ENCODE measurements at regions not wholly inside any gene's neighbourhood (a gene's known extent, or its start where the extent isn't known, plus 50 kb on each side); places are given as distances from the start of the nearest gene placed in this dataset.

DNA sequence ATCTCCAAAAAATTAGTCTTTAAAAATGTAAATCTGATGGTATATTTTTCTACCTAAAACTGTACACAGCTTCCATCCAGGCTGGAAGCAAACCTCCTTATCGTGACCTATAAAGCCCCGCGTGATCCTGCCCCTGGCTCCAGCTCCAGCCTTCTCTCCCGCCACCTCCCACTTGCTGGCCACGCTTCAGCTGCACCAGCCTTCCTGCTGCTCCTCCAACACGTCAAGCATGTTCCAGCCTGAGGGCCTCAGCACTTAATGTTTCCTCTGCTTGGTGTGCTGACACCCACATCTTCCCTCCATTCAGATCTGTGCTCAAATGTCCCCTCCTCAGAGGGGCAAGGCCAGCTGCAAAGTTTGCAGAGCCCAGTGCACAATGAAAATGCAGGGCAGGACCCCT lies 123.5 kb upstream of the MAGI3 start:
- Histone ChIP-seq H3K4me1 (ENCODE audit: control insufficient read depth in 4 of 4, insufficient read depth in 4 of 4, low read length in 3 of 4) (no peaks in the 10 kb centered on the region), H3K27me3 (ENCODE audit: control insufficient read depth in 4 of 4, insufficient read depth in 4 of 4, low read length in 3 of 4) (no peaks in the 10 kb centered on the region), H3K9ac (ENCODE audit: low read depth in 1 of 2, low read length in 2 of 2) (no peak overlapping the region), H3K4me3 (ENCODE audit: low read depth in 1 of 3, low read length in 3 of 3) (no peak overlapping the region), H3K36me3 (ENCODE audit: control insufficient read depth in 4 of 4, insufficient read depth in 3 of 4, low read depth in 1 of 4, low read length in 3 of 4) (no peaks in the 10 kb centered on the region), H3K9me3 (ENCODE audit: control insufficient read depth in 4 of 4, low read length in 3 of 4) (no peaks in the 10 kb centered on the region), H3K27ac (ENCODE audit: low read depth in 1 of 2, low read length in 2 of 2) (no peak overlapping the region)
- TF ChIP-seq HNF4G (IDR thresholded peaks at IDR 0.05): no peak
- no peak for TF ChIP-seq FOXA1 (IDR thresholded peaks at IDR 0.05)
- TF ChIP-seq JUND (IDR thresholded peaks at IDR 0.05): no peak
- no peak for TF ChIP-seq YY1 (IDR thresholded peaks at IDR 0.05)
- no peak for TF ChIP-seq NR2F2 (IDR thresholded peaks at IDR 0.05)
- DNase-seq (ENCODE audit: low spot score): no peak
- 93% methylated on average over 6 of the region's 6 CpGs for WGBS

DNA sequence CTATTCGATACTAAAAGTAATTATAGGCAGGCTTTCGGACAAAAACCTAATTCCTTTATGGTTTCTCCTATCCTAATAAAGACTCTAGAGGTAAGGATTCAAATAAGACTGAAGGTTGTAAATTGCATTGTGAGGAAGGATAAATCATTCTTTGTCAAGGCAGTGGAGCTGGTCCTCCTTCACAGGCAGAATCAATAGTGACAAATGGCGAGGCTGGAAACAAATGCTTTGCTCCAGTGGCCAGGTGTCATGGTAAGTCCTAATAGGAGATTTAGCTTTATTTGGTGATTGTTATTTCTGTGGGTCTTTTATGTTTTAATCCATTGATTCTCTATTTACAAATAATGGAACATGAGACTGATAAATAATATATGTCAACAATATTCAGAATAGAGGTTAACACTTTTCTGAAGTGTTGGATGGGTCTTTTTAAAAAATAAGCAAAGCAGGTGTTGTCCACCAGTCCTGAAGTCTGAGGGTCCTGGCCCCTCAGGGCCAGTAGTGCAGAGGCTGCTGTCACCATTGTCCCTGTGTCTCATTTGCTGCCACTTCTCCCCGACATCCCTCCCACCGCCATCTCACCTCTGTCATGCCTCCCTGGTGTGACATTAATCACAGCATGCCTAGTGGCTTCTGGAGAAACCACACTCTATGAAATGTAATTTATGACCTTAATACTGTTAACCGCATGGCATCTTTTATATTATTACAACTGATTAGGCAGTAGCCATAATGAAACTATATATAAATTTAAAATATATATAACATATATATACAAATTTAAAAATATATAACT lies 120.9 kb upstream of the MAGI3 start:
- TF ChIP-seq, protein P1, sequence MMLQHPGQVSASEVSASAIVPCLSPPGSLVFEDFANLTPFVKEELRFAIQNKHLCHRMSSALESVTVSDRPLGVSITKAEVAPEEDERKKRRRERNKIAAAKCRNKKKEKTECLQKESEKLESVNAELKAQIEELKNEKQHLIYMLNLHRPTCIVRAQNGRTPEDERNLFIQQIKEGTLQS (IDR thresholded peaks at IDR 0.05): no peak
- TF ChIP-seq FOXA1 (IDR thresholded peaks at IDR 0.05) (no peak), NR2F2 (IDR thresholded peaks at IDR 0.05) (no peak), JUND (IDR thresholded peaks at IDR 0.05) (no peak), EGR1 (IDR thresholded peaks at IDR 0.05; ENCODE audit: low read depth in 2 of 2) (no peak), TAF1 (conservative IDR thresholded peaks at IDR 0.05) (no peak), RXRA (IDR thresholded peaks at IDR 0.05) (no peak), HNF4G (IDR thresholded peaks at IDR 0.05) (no peak), GABPA (IDR thresholded peaks at IDR 0.05 in 1 of 2, conservative IDR thresholded peaks at IDR 0.05 in 1 of 2) (no peak), SP1 (IDR thresholded peaks at IDR 0.05) (no peak), YY1 (IDR thresholded peaks at IDR 0.05) (no peak), HNF4A (conservative IDR thresholded peaks at IDR 0.05) (no peak), RAD21 (IDR thresholded peaks at IDR 0.05) (no peak), FOXA2 (IDR thresholded peaks at IDR 0.05) (no peak)
- TF ChIP-seq, protein P2, sequence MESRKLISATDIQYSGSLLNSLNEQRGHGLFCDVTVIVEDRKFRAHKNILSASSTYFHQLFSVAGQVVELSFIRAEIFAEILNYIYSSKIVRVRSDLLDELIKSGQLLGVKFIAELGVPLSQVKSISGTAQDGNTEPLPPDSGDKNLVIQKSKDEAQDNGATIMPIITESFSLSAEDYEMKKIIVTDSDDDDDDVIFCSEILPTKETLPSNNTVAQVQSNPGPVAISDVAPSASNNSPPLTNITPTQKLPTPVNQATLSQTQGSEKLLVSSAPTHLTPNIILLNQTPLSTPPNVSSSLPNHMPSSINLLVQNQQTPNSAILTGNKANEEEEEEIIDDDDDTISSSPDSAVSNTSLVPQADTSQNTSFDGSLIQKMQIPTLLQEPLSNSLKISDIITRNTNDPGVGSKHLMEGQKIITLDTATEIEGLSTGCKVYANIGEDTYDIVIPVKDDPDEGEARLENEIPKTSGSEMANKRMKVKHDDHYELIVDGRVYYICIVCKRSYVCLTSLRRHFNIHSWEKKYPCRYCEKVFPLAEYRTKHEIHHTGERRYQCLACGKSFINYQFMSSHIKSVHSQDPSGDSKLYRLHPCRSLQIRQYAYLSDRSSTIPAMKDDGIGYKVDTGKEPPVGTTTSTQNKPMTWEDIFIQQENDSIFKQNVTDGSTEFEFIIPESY (IDR thresholded peaks at IDR 0.05): no peak
- TF ChIP-seq, protein P3, sequence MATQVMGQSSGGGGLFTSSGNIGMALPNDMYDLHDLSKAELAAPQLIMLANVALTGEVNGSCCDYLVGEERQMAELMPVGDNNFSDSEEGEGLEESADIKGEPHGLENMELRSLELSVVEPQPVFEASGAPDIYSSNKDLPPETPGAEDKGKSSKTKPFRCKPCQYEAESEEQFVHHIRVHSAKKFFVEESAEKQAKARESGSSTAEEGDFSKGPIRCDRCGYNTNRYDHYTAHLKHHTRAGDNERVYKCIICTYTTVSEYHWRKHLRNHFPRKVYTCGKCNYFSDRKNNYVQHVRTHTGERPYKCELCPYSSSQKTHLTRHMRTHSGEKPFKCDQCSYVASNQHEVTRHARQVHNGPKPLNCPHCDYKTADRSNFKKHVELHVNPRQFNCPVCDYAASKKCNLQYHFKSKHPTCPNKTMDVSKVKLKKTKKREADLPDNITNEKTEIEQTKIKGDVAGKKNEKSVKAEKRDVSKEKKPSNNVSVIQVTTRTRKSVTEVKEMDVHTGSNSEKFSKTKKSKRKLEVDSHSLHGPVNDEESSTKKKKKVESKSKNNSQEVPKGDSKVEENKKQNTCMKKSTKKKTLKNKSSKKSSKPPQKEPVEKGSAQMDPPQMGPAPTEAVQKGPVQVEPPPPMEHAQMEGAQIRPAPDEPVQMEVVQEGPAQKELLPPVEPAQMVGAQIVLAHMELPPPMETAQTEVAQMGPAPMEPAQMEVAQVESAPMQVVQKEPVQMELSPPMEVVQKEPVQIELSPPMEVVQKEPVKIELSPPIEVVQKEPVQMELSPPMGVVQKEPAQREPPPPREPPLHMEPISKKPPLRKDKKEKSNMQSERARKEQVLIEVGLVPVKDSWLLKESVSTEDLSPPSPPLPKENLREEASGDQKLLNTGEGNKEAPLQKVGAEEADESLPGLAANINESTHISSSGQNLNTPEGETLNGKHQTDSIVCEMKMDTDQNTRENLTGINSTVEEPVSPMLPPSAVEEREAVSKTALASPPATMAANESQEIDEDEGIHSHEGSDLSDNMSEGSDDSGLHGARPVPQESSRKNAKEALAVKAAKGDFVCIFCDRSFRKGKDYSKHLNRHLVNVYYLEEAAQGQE (IDR thresholded peaks at IDR 0.05): no peak
- TF ChIP-seq, protein P4, sequence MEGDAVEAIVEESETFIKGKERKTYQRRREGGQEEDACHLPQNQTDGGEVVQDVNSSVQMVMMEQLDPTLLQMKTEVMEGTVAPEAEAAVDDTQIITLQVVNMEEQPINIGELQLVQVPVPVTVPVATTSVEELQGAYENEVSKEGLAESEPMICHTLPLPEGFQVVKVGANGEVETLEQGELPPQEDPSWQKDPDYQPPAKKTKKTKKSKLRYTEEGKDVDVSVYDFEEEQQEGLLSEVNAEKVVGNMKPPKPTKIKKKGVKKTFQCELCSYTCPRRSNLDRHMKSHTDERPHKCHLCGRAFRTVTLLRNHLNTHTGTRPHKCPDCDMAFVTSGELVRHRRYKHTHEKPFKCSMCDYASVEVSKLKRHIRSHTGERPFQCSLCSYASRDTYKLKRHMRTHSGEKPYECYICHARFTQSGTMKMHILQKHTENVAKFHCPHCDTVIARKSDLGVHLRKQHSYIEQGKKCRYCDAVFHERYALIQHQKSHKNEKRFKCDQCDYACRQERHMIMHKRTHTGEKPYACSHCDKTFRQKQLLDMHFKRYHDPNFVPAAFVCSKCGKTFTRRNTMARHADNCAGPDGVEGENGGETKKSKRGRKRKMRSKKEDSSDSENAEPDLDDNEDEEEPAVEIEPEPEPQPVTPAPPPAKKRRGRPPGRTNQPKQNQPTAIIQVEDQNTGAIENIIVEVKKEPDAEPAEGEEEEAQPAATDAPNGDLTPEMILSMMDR (IDR thresholded peaks at IDR 0.05; ENCODE audit: low read depth, low read length, missing input control): no peak
- TF ChIP-seq, protein P5, sequence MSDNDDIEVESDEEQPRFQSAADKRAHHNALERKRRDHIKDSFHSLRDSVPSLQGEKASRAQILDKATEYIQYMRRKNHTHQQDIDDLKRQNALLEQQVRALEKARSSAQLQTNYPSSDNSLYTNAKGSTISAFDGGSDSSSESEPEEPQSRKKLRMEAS (IDR thresholded peaks at IDR 0.05): no peak
- Histone ChIP-seq H3K36me3 (ENCODE audit: control insufficient read depth in 4 of 4, insufficient read depth in 3 of 4, low read depth in 1 of 4, low read length in 3 of 4) (no peaks in the 10 kb centered on the region), H3K27ac (ENCODE audit: low read depth in 1 of 2, low read length in 2 of 2) (no peak overlapping the region), H3K9me3 (ENCODE audit: control insufficient read depth in 4 of 4, low read length in 3 of 4) (no peaks in the 10 kb centered on the region), H3K4me1 (ENCODE audit: control insufficient read depth in 4 of 4, insufficient read depth in 4 of 4, low read length in 3 of 4) (no peaks in the 10 kb centered on the region), H3K9ac (ENCODE audit: low read depth in 1 of 2, low read length in 2 of 2) (no peak overlapping the region), H3K4me3 (ENCODE audit: low read depth in 1 of 3, low read length in 3 of 3) (no peak overlapping the region), H3K27me3 (ENCODE audit: control insufficient read depth in 4 of 4, insufficient read depth in 4 of 4, low read length in 3 of 4) (no peaks in the 10 kb centered on the region)
- no peak for DNase-seq (ENCODE audit: low spot score)
- WGBS: 90% methylated on average over 6 of the region's 6 CpGs
